GM21515 (cell line): ENCODE measurements at regions not wholly inside any gene's neighbourhood (a gene's known extent, or its start where the extent isn't known, plus 50 kb on each side); places are given as distances from the start of the nearest gene placed in this dataset.
"Not testable (repeated sequence)": the region's sequence is repeated elsewhere in the genome, so short reads cannot be mapped to it uniquely, and the experiment has no call there.

Source experiments
- ATAC-seq: cut with Tn5 transposase; IDR thresholded peaks from one replicate; pipeline ENCODE4 v1.9.1; 2021; ENCODE audit not compliant: unreplicated experiment

- no peak for ATAC-seq
These were observed 206.3 kb upstream of the TBL1X start for GRCh38 chrX:9258421-9259104.

- no peak for ATAC-seq
These were observed 204.3 kb upstream of the TBL1X start for GRCh38 chrX:9260603-9261002.

GRCh38 chrX:9267415-9267814 lies 197.4 kb upstream of the TBL1X start:
- ATAC-seq = no peak

GRCh38 chrX:9269134-9269533 lies 195.7 kb upstream of the TBL1X start:
- ATAC-seq = no peak

- ATAC-seq = no peak
These were observed 192.9 kb upstream of the TBL1X start for GRCh38 chrX:9271789-9272525.

- no peak for ATAC-seq
These were observed 191.1 kb upstream of the TBL1X start for GRCh38 chrX:9273744-9274143.

- no peak for ATAC-seq
These were observed 186.2 kb upstream of the TBL1X start for GRCh38 chrX:9278475-9279233.

- ATAC-seq = no peak
These were observed 185.7 kb upstream of the TBL1X start for GRCh38 chrX:9279234-9279544.

GRCh38 chrX:9280831-9281230 lies 184.0 kb upstream of the TBL1X start:
- no peak for ATAC-seq

GRCh38 chrX:9282325-9282724 lies 182.5 kb upstream of the TBL1X start:
- no peak for ATAC-seq

- ATAC-seq = no peak
These were observed 179.5 kb upstream of the TBL1X start for GRCh38 chrX:9285342-9285771.

GRCh38 chrX:9286234-9286633 lies 178.6 kb upstream of the TBL1X start:
- ATAC-seq = no peak

- ATAC-seq = no peak
These were observed 173.2 kb upstream of the TBL1X start for GRCh38 chrX:9291629-9292028.

- ATAC-seq = no peak
These were observed 171.8 kb upstream of the TBL1X start for GRCh38 chrX:9293051-9293496.

- no peak for ATAC-seq
These were observed 171.0 kb upstream of the TBL1X start for GRCh38 chrX:9293903-9294302.

- no peak for ATAC-seq
These were observed 169.3 kb upstream of the TBL1X start for GRCh38 chrX:9295551-9295950.

- no peak for ATAC-seq
These were observed 166.6 kb upstream of the TBL1X start for GRCh38 chrX:9298221-9298620.

GRCh38 chrX:9299681-9300080 lies 165.2 kb upstream of the TBL1X start:
- ATAC-seq = not testable (repeated sequence)

GRCh38 chrX:9301836-9302235 lies 163.0 kb upstream of the TBL1X start:
- ATAC-seq = no peak

- no peak for ATAC-seq
These were observed 162.5 kb upstream of the TBL1X start for GRCh38 chrX:9302381-9302780.

GRCh38 chrX:9308426-9308825 lies 156.4 kb upstream of the TBL1X start:
- no peak for ATAC-seq

GRCh38 chrX:9310616-9311015 lies 154.2 kb upstream of the TBL1X start:
- ATAC-seq = no peak
